Activated T-cell treated with anti-CD3 and anti-CD28 coated beads for 4 hours (primary cell): ENCODE measurements at regions not wholly inside any gene's neighbourhood (a gene's known extent, or its start where the extent isn't known, plus 50 kb on each side); places are given as distances from the start of the nearest gene placed in this dataset.

Experiments
- DNase-seq: peaks from one replicate; pipeline ENCODE4 v3.0.0-alpha.2; 2020

DNA sequence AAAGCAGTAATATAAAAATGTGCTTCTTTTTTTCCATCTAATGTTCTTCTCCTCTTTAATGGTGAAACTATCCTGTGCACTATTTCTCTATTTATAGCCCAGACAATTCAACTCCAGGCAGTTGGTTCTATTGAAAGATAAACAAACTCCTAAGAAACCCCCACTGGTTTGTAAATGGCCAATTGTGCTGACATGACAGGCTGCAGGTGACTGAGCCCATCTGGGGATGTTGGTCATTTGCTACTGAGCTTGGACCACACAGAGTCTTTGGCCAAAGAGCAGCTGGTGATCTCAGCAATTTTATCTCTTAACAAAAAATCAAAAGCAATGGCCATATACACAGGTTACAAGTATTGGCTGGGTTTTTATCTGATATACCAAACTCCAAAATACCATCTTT is 631.8 kb upstream of the CELF2 start:
- no peak for DNase-seq

DNA sequence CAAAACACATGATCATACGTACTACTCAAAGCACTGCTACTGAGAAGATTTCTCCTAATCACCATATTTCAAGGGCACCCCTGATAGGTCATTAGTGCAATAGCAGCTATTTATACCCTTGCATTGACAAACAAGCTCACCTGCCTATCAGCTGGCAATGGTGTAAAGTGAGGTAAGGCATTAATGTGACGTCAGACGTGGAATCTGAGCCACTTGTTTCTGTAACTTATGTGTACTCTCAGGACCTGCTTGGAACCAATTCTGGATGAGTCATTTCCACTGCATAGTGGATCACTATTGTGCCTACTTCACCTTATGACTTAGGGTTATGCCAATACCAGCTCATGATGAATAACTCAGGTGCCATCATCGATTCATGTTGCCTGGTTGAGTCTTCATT is 628.5 kb upstream of the CELF2 start:
- no peak for DNase-seq

DNA sequence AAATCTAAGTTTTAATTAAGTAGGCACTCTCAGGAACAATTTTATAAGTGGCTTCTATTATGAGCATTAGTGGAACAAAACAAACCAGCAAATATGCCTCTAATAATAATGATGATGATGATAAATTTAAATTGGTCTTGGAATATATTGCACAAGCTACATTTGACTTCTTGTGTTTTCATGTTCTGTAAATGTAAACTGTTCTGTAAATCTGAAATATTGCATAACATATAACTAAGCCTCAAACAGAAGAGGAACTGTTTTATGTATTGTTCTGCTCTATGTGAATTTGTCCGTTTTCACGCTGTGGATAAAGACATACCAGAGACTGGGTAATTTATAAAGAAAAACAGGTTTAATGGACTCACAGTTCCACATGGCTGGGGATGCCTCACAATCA is 625.2 kb upstream of the CELF2 start:
- DNase-seq = no peak

DNA sequence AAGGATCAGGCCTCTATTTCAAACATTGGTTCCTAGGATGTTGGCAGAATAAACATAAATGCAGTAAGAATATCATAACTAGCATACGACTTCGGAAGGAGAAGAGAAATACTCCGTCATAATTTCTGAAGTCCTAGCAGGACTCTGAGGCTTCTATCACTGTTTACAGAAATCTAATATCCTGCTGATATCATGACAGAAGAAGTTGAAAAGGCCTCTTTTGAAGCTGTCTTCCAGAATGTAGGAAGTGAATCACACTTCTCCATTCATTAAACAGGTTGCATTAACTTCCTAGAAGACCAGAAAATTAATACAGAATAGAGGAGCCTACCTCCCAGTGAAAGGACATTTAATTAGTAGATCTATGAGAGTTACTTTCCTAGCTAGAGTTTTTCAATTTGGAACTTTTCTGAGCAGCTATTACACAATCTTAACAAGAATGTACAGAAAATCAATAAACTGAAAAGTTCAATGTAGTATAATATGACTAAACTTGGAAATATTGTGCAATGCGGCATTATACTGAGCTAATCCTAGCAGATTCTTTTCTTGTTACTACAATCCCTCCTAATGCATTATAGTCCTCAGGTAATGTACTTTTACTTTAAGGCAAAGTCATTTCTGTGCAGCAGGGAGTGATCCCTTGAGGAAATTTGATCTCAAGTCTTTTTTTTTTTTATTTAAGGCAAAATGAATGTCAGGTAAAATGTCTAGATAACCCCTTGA is 622.6 kb upstream of the CELF2 start:
- DNase-seq = no peak

DNA sequence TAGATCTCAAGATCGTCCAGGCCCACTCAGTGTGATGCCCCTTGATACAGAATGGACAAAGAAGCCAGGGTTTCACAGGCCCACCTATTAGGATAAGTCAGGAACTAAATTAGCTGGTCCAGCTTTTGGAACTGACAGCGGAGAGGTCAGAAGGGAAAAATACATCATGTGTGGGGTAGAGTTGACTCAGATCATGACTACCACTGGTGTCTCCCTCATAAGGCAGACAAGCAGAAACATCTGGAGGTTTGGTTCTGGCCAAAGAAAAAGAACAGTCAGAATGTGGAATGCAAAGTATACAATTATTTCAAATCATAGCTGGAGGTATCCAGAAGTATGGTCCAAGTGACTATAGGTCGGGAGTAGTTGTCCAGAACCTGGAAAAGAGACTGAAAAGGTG is 621.1 kb upstream of the CELF2 start:
- no peak for DNase-seq

DNA sequence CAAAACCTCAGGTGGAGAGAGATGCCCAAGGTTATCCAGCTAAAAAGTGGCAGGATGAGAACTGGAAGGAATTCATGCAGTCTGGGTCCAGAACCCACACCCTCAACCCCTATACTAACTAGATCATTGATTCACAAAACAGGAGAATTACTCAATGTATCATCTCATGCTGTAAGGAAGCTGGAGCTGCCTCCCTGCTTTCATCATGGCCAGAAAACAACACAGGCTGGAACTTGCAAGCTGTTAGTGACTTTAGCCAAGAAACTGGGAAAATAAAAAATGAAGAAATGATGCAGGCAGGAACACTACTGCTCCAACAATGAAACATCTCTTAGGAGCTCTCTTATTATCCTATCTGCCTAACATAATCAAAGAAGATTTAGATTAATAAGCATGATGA is 619.8 kb upstream of the CELF2 start:
- no peak for DNase-seq

DNA sequence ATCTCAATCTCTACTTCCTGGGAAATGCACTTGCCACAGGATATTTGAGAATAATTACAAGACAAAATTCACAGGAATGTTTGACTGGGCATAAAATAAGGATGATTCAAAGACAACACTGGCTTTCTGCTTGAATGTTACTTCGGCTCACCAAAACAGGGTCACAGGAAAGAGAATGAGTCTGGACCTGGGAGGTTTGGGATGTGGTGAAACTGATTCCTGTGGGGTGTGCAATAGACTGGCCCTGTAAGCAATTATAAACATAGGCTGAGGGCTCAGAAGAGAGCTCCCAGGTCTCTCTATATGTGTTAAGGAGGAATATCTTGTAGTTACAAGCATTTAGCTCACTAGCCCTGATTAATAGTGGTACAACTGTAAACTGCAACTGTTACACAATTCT is 613.9 kb upstream of the CELF2 start:
- no peak for DNase-seq

DNA sequence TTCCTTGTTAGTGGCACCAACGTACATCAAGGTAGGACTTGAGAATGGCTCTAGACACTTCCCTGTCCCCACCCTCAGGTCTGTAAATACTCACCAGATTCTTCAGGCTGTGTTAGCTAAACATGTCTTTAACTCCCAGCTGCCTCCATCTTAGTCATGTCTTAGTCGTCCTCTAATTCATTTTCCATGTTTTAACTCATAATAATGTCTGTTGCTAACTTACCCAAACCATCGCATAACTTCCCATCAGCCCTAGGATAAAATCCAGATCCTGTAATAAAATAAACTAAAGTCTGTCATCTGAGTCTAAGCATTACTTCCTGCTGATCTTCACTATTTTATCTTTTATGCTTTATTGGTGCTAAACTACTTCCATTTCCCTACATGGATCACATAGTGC is 600.0 kb upstream of the CELF2 start:
- no peak for DNase-seq

DNA sequence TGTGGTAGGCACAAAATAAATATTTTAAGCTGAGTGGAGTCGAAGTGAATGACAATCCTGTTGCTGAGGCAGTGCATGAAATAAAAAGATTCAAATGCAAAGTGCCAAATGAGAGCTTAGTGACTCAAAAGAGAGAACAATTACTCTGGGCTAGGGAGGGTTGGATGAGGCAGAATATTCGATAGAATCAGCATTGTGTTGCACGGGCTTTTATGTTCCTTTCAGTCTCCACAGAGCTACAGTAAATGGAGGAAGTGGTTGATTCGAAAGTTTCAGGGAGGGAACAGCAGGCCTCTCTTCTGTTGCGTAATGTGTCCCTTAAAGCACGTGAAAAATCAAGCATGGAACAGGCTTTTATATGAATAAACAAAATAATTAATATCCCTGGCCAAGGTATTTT is 599.3 kb upstream of the CELF2 start:
- DNase-seq = no peak

DNA sequence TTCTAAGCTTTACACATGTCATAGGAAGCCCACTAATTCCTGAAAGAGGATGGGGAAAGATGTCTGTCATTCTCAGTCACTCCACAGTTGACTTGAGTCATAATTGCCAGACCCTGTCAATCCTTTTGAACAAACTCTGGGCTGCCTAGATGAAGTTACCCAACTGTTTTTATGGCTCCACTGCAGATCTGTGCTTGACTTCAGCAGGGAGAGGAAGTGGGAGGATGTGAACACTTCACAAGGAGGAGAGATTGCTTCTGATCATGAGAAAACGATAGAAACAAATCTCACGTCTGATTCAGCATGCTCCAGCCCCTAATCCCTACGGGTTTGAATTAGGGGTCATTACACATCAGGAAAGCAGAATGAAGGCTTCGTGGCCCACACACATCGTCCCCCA is 596.6 kb upstream of the CELF2 start:
- no peak for DNase-seq

DNA sequence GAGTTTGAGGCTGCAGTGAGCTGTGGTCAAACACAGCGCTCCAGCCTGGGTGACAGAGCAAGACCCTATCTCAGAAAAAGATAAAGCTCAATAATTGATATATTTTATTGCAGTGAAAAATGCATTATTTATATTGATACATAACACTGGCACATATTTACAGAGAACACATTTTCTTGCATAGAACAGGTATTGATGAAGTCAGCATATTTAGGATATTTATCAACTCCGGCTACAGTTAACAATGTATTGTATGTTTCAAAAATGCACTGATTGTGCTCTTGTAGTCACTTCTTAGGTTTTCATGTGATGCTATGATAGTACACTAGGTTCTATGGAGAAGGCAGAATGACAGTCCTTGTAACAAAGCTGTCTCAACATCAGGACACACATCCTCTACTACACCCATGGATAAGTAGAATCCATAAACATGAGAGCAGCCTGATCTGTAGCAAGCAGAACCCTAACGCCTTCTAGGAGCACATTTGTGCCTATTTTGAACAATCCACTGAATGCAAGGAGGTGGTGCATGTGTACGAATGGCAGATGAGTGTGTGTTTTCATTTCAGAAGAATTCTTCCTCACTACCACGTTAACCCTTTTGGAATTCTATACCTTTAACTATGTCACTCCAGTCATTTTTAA is 586.1 kb upstream of the CELF2 start:
- DNase-seq = no peak

DNA sequence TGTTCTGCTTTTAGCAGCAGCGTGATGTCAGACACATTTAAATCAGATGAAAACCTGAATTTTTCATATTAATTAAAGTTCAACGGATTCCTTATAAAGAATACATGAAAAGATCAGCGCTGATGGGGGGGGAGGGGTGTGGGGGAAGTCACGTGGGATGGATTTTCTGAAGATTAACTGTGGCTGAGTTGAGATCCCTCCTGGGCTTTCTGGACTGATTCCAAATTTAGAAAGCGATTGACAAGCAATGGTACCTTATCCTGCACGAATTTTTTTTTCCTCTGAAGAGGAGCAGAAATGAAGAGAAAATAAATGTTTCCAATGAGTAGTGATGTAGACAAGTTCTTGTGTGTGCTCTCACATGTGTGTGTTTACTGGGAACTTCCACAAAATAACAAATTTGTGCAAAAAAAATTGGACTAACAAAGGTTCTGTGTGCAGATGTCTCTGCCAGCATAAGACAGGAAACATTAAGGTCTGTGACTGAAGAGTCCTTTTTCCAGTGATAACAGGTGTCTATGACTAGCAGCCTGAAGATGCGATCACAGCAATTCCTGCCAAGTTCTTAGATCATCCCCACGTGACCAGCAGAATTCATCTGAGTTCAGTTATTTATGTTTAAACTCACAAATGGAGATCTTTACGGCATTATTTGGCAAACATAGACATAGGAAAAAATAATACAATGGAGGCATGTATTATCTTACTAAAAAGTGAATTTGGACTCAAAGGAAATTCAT is 585.2 kb upstream of the CELF2 start:
- DNase-seq = no peak

DNA sequence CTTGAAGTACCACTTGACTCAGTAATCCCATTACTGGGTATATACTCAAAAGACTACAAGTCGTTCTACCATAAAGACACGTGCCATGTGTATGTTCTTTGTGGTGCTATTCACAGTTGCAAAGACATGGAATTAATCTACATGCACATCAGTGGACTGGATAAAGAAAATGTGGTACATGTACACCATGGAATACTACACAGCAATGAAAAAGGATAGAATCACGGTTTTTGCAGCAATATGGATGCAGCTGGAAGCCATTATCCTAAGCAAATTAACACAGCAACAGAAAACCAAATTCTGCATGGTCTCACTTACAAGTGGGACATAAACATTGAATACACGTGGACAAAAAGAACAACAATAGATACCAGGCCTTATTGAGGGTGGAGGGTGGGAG is 583.4 kb upstream of the CELF2 start:
- DNase-seq = no peak

DNA sequence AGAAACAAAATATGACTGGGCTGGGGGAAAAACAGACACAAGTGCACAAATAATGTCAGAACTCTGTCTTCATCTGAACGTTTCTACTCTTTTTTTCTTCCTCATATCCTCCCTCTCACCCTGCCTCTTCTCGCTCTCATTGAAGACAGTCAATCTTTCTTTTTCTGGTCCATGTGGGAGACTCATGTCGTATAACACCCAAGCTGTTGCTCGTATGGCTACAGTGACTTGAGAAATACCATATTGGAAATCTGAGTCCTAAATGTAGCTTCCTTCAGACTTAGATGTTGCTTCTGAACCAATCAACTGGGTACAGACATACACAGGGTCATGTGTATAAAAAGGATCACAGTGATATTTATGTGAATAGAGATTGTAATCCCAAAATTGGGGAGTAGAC is 579.8 kb upstream of the CELF2 start:
- no peak for DNase-seq

DNA sequence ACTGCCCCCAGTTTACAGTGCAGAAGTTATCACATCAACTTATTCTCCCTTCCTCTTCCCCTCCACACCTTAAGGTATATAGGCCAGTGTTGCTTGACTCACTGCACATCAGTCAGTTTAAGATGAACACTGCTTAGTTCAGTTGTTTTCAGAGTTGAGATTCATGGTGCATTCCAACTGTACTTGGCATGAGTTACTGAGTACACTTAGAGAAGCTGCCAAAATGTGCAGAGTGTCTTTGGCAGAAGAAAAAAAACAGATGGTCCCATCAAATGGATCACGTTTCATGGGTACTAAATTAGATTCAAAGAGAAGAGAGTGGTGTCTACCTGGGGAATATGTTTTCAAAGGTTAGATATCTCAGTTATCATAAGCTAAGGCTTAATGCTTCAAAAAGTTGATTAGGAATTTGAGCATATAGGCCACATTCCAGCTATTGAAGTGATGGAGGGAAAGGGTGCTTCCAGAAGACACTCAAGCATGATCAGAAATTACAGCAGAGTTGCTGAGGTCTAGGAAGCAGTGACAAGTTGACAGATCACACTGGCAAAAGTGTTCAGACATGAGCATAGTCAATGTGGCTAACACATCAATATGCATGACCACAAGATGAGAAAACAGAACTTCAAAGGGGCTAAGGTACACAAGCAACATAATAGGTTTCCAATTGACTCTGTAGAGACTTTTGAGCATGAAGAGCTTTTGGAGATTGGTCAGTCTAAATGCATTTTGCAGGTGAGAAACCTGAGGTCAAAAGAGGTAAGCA is 579.2 kb upstream of the CELF2 start:
- no peak for DNase-seq

DNA sequence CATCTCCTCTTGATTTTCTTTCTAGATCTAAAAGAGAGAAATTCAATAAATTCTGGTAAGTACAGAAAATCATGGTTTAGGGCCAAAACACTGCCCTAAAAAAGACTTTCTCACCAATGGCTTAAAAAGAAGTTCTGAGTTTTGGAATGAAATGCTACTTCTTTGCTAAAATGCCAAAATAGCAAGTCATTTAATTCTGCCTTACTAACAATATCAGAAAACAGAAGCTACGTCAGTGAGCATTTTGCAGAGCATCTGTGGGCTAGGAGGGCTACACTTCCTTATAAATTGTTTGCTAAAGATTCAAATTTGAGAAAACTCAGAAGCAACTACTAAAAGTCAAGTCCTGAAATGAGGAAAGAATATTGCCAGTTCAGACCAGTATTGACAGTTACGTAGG is 560.8 kb upstream of the CELF2 start:
- no peak for DNase-seq

DNA sequence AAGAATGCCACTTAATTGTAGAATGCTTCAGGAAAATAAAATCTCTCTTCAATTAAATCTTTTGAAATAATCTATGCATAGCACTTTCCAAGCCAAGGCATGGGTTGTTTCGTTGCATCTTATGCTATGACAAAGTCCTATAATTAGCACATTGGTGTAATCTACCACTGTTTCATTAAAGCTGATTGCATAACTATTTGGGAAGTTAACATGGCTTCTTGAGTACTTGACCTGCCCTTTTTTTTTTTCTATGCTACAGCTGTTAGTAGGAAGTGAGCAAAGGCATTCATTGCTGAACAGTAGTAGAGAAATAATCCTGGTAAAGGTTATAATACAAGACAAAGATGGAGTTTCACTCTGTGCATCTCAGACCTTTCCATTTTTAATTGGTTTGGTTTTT is 557.2 kb upstream of the CELF2 start:
- no peak for DNase-seq

DNA sequence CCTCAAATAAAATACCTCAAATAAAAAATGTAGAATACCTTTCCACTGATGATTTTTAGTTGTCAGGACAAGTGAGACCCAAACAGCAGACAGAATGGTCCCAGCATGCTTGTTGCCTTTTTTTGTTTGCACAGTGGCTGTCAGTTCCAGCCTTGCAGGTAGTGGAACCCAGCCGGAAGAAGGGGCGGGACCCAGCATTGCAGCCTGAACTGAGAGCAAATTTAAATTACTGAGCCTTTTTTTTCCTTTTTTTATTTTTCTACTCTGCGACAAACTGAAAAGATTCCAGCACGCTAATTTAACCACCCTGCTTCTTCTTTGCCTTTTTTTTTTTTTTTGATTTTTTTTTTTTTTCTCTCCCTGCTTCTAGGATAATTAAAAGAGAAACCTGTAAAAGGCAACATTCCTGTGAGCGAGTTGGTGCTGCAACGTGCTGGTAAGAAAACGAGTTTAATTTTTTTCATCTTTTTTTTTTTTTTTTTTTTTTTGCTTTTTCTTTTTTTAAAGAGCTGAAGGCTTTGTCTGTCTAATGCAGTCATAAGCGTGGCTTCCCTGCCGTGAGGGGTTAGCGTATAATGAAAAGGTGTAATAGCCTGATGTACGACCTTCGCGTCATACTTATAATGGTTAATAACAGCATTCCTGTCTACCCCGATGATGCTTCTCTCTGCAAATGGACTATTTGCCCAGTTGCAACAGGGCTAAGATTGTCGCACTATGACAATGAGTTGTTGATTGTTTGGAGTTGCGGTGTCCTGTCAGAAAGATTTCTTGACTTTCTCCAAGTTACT is 555.3 kb upstream of the CELF2 start:
- DNase-seq = no peak

DNA sequence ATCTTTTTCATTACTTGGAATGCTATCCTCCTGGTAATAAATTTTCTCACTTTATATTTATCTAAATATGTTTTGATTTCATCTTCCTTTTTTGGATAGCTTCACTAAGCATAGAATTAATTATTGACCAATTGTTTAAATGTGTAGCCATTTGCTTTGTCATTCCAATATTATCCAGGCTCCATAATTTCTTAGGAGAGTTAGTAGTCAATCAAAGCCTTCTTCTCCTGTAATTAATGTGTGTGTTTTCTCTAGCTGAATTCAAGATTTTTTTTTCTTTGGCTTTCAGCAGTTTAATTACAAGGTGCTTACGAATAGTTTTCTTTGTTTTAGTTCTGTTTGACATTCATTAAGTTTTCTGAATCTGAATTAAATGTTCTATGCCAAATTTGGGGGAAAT is 545.9 kb upstream of the CELF2 start:
- DNase-seq = no peak

DNA sequence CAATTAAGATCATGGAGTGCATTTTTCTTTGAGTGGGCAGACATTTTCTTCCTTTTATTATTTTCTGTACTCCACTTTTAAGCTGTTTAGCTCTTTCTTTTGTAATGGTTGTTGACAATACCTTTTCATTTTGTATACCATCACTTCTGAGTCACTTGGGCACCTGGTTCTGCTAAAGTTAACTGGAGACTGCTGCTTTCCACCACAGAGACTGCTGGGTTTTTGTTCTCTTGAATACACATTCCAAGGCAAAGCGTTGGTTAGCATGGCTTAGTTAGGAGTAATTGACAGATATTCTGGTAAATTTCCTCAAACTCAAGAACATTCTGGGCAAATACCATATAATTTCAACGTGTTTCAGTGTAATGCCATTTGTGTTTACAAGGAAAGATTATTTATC is 541.9 kb upstream of the CELF2 start:
- no peak for DNase-seq

DNA sequence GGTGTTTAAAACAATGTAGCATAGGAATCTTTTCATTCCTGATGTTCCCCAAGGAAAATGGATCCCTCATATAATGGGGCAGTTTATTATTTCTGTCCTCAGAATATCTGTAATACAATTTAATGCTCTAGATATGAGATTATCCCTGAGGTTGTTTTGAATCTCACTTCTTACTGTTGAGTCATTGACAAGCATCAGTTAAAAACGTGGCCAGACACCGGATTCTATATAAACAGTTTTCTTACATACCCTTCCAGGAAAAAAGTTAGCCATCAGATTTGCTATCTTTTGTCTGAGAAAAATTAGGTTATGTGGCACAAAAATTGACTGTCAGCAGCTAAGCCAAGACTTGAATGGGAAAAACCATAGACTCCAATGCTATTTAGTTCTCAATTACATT is 539.8 kb upstream of the CELF2 start:
- DNase-seq = no peak

DNA sequence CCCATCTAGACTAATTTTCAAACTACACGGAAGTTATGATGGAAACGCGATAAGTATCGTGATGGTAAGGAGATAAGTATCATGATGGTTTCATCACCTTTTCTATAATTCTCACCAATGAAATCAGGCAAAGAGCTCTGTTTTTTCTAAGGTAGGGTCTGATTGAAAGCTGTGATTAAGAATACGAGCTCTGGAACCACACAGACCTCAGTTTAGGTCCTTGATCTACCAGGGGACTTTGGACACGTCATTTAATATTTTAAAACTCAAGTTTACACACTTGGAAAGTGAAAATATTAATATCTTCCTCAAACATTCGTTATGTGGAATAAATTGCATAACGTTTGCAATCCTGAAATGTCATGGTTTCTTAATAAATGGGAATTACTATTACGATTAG is 538.2 kb upstream of the CELF2 start:
- DNase-seq = no peak

DNA sequence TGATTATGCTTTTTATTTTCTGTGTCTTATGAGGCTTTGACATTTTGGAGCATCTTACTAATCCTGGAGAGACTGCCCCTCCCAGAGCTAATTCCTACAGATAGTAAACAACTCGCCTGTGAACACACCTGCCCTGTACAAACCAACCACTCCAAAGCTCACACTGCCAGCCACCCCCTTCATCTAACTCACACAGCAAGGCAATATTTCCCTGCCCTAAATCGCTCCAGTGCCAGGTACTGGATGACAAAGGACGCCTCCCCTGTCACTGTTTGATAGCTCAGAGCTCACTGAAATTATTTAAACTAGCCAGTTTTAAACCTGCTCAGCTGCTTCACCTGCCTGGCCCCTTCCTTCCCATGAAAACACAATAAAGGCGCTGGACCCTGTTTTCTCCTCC is 535.1 kb upstream of the CELF2 start:
- no peak for DNase-seq
